ENCODE measurements at regions not wholly inside any gene's neighbourhood (a gene's known extent, or its start where the extent isn't known, plus 50 kb on each side); places are given as distances from the start of the nearest gene placed in this dataset.

DNA sequence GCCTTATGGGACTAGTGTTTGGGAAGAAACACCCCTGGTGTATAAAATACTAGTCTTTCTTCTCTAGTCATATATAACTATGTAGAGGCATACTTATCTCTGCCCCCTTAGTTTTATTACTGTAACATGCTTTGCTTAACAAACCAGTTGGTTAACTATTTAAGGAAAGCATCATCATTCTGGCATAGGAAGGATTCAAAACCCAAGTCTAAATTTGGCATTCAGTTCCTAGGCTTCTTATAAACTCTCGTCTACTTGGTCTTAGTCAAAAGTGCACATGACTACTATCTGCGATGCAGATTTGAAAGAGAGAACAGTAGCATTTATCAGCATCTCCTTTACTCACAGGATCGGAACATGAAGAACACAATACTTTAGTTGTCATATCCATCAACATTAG lies 111.3 kb downstream of the MFAP3L start:
- Histone ChIP-seq H3K36me3 (ENCODE audit: control insufficient read depth in 2 of 4, insufficient read depth in 4 of 4, low read length in 3 of 4) (no peaks in the 10 kb centered on the region), H3K14ac (ENCODE audit: insufficient read length) (no peak overlapping the region), H3K9ac (replicated peaks in 1 of 4; ENCODE audit: extremely low read depth in 1 of 4, low read depth in 3 of 4, low read length in 3 of 4) (no peak overlapping the region), H3K4me3 (ENCODE audit: extremely low read depth in 1 of 4, insufficient read depth in 2 of 4, low read depth in 3 of 4, low read length in 4 of 4) (no peak overlapping the region), H2BK20ac (ENCODE audit: low read length) (no peak overlapping the region), H4K91ac (replicated peaks; ENCODE audit: insufficient read length, low read length) (no peak overlapping the region), H2BK12ac (ENCODE audit: low read depth, low read length) (no peak overlapping the region), H3K56ac (replicated peaks; ENCODE audit: insufficient read length, low read depth, low read length) (no peak overlapping the region), H4K5ac (ENCODE audit: insufficient read length, low read depth, low read length) (no peak overlapping the region), H3K4me1 (replicated peaks in 1 of 4; ENCODE audit: control insufficient read depth in 3 of 4, insufficient read depth in 4 of 4, low read length in 3 of 4) (peaks cover 0 to 4% (median 0%) of the 10 kb centered on the region in 4 experiments; a peak in 2 of 7 replicates), H4K20me1 (replicated peaks in 1 of 2; ENCODE audit: control insufficient read depth in 1 of 2, insufficient read depth in 2 of 2, low read length in 2 of 2) (no peaks in the 10 kb centered on the region), H2BK120ac (replicated peaks; ENCODE audit: low read depth, low read length) (no peak overlapping the region), H2BK5ac (ENCODE audit: low read depth, low read length) (no peak overlapping the region), H3K27me3 (replicated peaks in 1 of 4; ENCODE audit: control insufficient read depth in 3 of 4, extremely low read depth in 1 of 4, insufficient read depth in 3 of 4, low read length in 3 of 4) (no peaks in the 10 kb centered on the region), H3K79me2 (ENCODE audit: control insufficient read depth in 1 of 2, insufficient read depth in 2 of 2, low read length in 2 of 2) (no peaks in the 10 kb centered on the region), H3K9me3 (ENCODE audit: insufficient read depth in 2 of 2, low read depth in 1 of 2, low read length in 1 of 2) (peaks cover 6 to 8% of the 10 kb centered on the region in 2 experiments; a peak in 1 of 4 replicates), H3K23me2 (ENCODE audit: low read depth, low read length) (no peaks in the 10 kb centered on the region), H3K18ac (ENCODE audit: extremely low read depth, low read length) (no peak overlapping the region), H4K8ac (ENCODE audit: extremely low read depth, insufficient read depth, low read length) (no peak overlapping the region), H3K79me1 (ENCODE audit: low read depth, low read length) (no peaks in the 10 kb centered on the region), H2AK5ac (ENCODE audit: low read depth, low read length) (no peak overlapping the region), H3K4ac (replicated peaks; ENCODE audit: insufficient read length, low read depth, low read length) (no peak overlapping the region), H3K27ac (ENCODE audit: low read depth, low read length) (no peak overlapping the region), H3K23ac (ENCODE audit: insufficient read length) (no peak overlapping the region), H3K4me2 (ENCODE audit: insufficient read depth in 1 of 2, low read depth in 2 of 2, low read length in 2 of 2) (no peak overlapping the region), H2BK15ac (ENCODE audit: low read length) (no peak overlapping the region), H2AFZ (ENCODE audit: low read length) (no peak overlapping the region)
- DNase-seq (ENCODE audit: low read depth in 1 of 2, low spot score in 2 of 2) (no peak), FAIRE-seq (no peak)
- TF ChIP-seq, protein P1, sequence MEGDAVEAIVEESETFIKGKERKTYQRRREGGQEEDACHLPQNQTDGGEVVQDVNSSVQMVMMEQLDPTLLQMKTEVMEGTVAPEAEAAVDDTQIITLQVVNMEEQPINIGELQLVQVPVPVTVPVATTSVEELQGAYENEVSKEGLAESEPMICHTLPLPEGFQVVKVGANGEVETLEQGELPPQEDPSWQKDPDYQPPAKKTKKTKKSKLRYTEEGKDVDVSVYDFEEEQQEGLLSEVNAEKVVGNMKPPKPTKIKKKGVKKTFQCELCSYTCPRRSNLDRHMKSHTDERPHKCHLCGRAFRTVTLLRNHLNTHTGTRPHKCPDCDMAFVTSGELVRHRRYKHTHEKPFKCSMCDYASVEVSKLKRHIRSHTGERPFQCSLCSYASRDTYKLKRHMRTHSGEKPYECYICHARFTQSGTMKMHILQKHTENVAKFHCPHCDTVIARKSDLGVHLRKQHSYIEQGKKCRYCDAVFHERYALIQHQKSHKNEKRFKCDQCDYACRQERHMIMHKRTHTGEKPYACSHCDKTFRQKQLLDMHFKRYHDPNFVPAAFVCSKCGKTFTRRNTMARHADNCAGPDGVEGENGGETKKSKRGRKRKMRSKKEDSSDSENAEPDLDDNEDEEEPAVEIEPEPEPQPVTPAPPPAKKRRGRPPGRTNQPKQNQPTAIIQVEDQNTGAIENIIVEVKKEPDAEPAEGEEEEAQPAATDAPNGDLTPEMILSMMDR (IDR thresholded peaks at IDR 0.05; ENCODE audit: control extremely low read depth in 1 of 3, insufficient read depth in 1 of 3, low read depth in 1 of 3, low read length in 3 of 3), result no peak
- no peak for TF ChIP-seq TAF1 (IDR thresholded peaks at IDR 0.05; ENCODE audit: low read depth, low read length)
- TF ChIP-seq SAP30 (IDR thresholded peaks at IDR 0.05; ENCODE audit: insufficient read depth, insufficient replicate concordance, low read length), result no peak
- TF ChIP-seq CTBP2 (IDR thresholded peaks at IDR 0.05; ENCODE audit: borderline replicate concordance, insufficient read depth, insufficient read length, low read length), result no peak
- ChIA-PET CTCF (ENCODE audit: partially characterized antibody) (no interaction called here), POLR2A (ENCODE audit: partially characterized antibody) (no interaction called here)
- WGBS, 2 experiments (ENCODE audit: extremely low coverage in 1 of 2, insufficient coverage in 1 of 2, insufficient read length in 1 of 2, insufficient replicate concordance in 2 of 2, low coverage in 1 of 2, low lambda C conversion rate in 2 of 2, missing lambda C conversion rate in 1 of 2), result 93% methylated on average over 3 of the region's 3 CpGs; no CpG with 5 or more reads in 1 of the 2 experiments

Measured in H1 (cell line).